ENCODE measurements at regions not wholly inside any gene's neighbourhood (a gene's known extent, or its start where the extent isn't known, plus 50 kb on each side); places are given as distances from the start of the nearest gene placed in this dataset.

- peak; percentile 48 for DNase-seq (ENCODE audit: low read depth, low spot score)
Observed at GRCh38 chr14:38143659-38144505, 63.8 kb upstream of the SSTR1 start.

GRCh38 chr14:38145142-38145541, 62.6 kb upstream of the SSTR1 start:
- no peak for DNase-seq (ENCODE audit: low read depth, low spot score)

GRCh38 chr14:38150075-38150474, 57.6 kb upstream of the SSTR1 start:
- DNase-seq (ENCODE audit: low read depth, low spot score): no peak

Measured in astrocyte of the hippocampus (primary cell).